DND-41 (cell line): ENCODE measurements at regions not wholly inside any gene's neighbourhood (a gene's known extent, or its start where the extent isn't known, plus 50 kb on each side); places are given as distances from the start of the nearest gene placed in this dataset.
A peak's percentile ranks its signal among the peaks of the same experiment; 100 is the strongest.

Source experiments
- ATAC-seq: fragments of 200-7000 bp; cut with Tn5 transposase; 3 replicates; pipeline ENCODE4 v1.9.1; 2021; ENCODE audit warnings: low read depth; ENCODE audit not compliant: insufficient read depth
- DNase-seq: peaks from one replicate; pipeline ENCODE4 v3.0.0-alpha.2; 2020
- H2AFZ ChIP-seq: 2 replicates; pipeline ENCODE4 v1.6.0; 2012; ENCODE audit warnings: low read depth, low read length
- H3K27ac ChIP-seq: 2 replicates; pipeline ENCODE4 v1.5.1; 2012; ENCODE audit warnings: low read length, inconsistent platforms
- H3K27me3 ChIP-seq: fragments of 200-600 bp; sonication (generic); 2 replicates; pipeline ENCODE4 v1.6.0; 2012; ENCODE audit warnings: low read length, mild to moderate bottlenecking, inconsistent platforms; ENCODE audit not compliant: insufficient read depth, poor library complexity
- H3K36me3 ChIP-seq: 2 replicates; pipeline ENCODE4 v1.5.1; 2012; ENCODE audit warnings: low read length, inconsistent platforms; ENCODE audit not compliant: insufficient read depth
- H3K4me1 ChIP-seq: 2 replicates; pipeline ENCODE4 v1.5.1; 2012; ENCODE audit warnings: mild to moderate bottlenecking, low read length; ENCODE audit not compliant: insufficient read depth
- H3K4me2 ChIP-seq: 2 replicates; pipeline ENCODE4 v1.6.0; 2012; ENCODE audit warnings: mild to moderate bottlenecking, moderate library complexity, low read length, inconsistent platforms; ENCODE audit not compliant: insufficient read depth
- H3K4me3 ChIP-seq, 2 experiments: fragments of 200-600 bp in 1 of 2; shearing (Covaris generic) in 1 of 2; 2 replicates each; pipeline ENCODE4 v1.5.1; 2012 to 2016; ENCODE audit warnings: inconsistent platforms in 2 of 2, low read length in 2 of 2, mild to moderate bottlenecking in 2 of 2, low read depth in 1 of 2, moderate library complexity in 1 of 2
- H3K79me2 ChIP-seq: 2 replicates; pipeline ENCODE4 v1.6.0; 2012; ENCODE audit warnings: low read length, inconsistent platforms; ENCODE audit not compliant: insufficient read depth
- H3K9ac ChIP-seq: 2 replicates; pipeline ENCODE4 v1.6.0; 2012; ENCODE audit warnings: low read depth, mild to moderate bottlenecking, inconsistent platforms, low read length, moderate library complexity
- H3K9me3 ChIP-seq: 2 replicates; pipeline ENCODE4 v1.5.1; 2012; ENCODE audit warnings: low read length, moderate library complexity, mild to moderate bottlenecking, inconsistent platforms; ENCODE audit not compliant: insufficient read depth, severe bottlenecking
- H4K20me1 ChIP-seq: 2 replicates; pipeline ENCODE4 v1.6.0; 2012; ENCODE audit warnings: low read length; ENCODE audit not compliant: insufficient read depth
- CTCF ChIP-seq: IDR thresholded peaks from 2 replicates; pipeline ENCODE4 v1.5.1; 2012; ENCODE audit warnings: borderline replicate concordance, low read length, moderate library complexity, mild to moderate bottlenecking; ENCODE audit not compliant: poor library complexity, severe bottlenecking; ENCODE audit errors: extremely low read depth
- EZH2 ChIP-seq: IDR thresholded peaks from 3 replicates; pipeline ENCODE4 v1.6.1; 2012; ENCODE audit warnings: borderline replicate concordance, low read depth, mild to moderate bottlenecking, moderate library complexity, low read length, inconsistent platforms; ENCODE audit not compliant: severe bottlenecking

DNA sequence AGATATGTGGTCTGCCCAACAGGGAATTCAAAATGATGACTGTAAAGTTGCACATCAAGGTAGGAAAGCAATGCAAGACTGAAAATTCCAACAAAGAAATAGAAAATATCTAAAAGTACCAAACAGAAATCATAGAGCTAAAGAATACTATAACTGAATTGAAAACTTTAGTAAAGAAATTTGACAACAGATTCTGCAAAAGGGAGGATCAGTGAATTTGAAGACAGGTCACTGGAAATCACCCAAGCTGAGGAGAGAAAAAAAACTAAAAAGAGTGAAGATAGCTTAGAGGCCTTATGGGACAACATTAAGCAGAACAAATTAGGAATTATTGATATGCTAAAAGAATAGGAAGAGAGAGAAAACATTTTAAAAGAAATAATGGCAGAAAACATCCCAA lies 240.6 kb downstream of the SNX13 start:
- Histone ChIP-seq H3K4me1 (no peaks in the 10 kb centered on the region), H3K9me3 (peaks cover 15% of the 10 kb centered on the region), H3K9ac (no peak overlapping the region), H3K79me2 (no peaks in the 10 kb centered on the region), H3K4me3 (no peak overlapping the region), H4K20me1 (no peaks in the 10 kb centered on the region), H3K27me3 (no peaks in the 10 kb centered on the region), H3K27ac (no peak overlapping the region), H3K4me2 (no peak overlapping the region), H3K36me3 (no peaks in the 10 kb centered on the region), H2AFZ (no peak overlapping the region)
- TF ChIP-seq EZH2 = no peak
- TF ChIP-seq CTCF = no peak
- DNase-seq (no peak), ATAC-seq (no peak)

GRCh38 chr7:17700138-17700537 lies 240.2 kb downstream of the SNX13 start:
- Histone ChIP-seq H3K4me1 (no peaks in the 10 kb centered on the region), H3K79me2 (no peaks in the 10 kb centered on the region), H3K9me3 (peaks cover 15% of the 10 kb centered on the region), H3K4me3 (no peak overlapping the region), H2AFZ (no peak overlapping the region), H3K36me3 (no peaks in the 10 kb centered on the region), H3K4me2 (no peak overlapping the region), H4K20me1 (no peaks in the 10 kb centered on the region), H3K9ac (no peak overlapping the region), H3K27ac (no peak overlapping the region), H3K27me3 (no peaks in the 10 kb centered on the region)
- ATAC-seq (no peak), DNase-seq (no peak)
- TF ChIP-seq CTCF (no peak), EZH2 (no peak)

GRCh38 chr7:17706275-17706674 lies 234.0 kb downstream of the SNX13 start:
- Histone ChIP-seq H3K27ac (no peak overlapping the region), H3K4me2 (no peak overlapping the region), H3K36me3 (no peaks in the 10 kb centered on the region), H3K4me3 (no peak overlapping the region), H2AFZ (no peak overlapping the region), H3K9me3 (no peaks in the 10 kb centered on the region), H4K20me1 (no peaks in the 10 kb centered on the region), H3K27me3 (no peaks in the 10 kb centered on the region), H3K4me1 (no peaks in the 10 kb centered on the region), H3K79me2 (no peaks in the 10 kb centered on the region), H3K9ac (no peak overlapping the region)
- TF ChIP-seq EZH2 = no peak
- no peak for TF ChIP-seq CTCF
- no peak for DNase-seq
- no peak for ATAC-seq

- Histone ChIP-seq H3K4me1 (no peaks in the 10 kb centered on the region), H3K27me3 (no peaks in the 10 kb centered on the region), H3K27ac (no peak overlapping the region), H2AFZ (no peak overlapping the region), H3K4me3 (no peak overlapping the region), H4K20me1 (no peaks in the 10 kb centered on the region), H3K36me3 (no peaks in the 10 kb centered on the region), H3K79me2 (no peaks in the 10 kb centered on the region), H3K9ac (no peak overlapping the region), H3K9me3 (no peaks in the 10 kb centered on the region), H3K4me2 (no peak overlapping the region)
- peak; percentile 78; the same call in 2 of the 3 replicates for ATAC-seq
- TF ChIP-seq EZH2 (no peak), CTCF (peak; percentile 64)
- DNase-seq = peak; percentile 47
These were observed 233.6 kb downstream of the SNX13 start for GRCh38 chr7:17706734-17707133.
